ENCODE measurements at regions not wholly inside any gene's neighbourhood (a gene's known extent, or its start where the extent isn't known, plus 50 kb on each side); places are given as distances from the start of the nearest gene placed in this dataset.

DNA sequence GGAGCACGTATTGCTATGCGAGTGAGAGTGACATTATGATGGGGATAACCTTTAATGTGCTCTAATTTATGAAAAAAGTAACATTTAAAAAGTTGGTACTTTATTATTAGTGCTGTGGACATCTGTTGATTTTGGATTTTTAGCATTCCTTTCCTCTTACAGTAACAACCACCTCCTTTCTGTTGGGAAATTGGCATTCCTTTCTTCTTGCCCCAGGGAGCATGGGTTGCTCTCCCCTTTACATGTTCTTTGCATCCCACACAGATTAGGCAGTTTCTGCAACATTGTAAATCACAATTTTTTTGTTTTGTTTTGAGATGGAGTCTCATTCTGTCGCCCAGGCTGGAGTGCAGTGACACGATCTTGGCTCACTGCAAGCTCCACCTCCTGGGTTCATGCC is 300.2 kb downstream of the LPIN1 start:
- TF ChIP-seq GATA3 (IDR thresholded peaks at IDR 0.05; ENCODE audit: low read depth, low read length) (no peak), GATA2 (IDR thresholded peaks at IDR 0.05; ENCODE audit: low read depth, low read length) (no peak)

Measured in SH-SY5Y (cell line).